B cell (primary cell): ENCODE measurements at regions not wholly inside any gene's neighbourhood (a gene's known extent, or its start where the extent isn't known, plus 50 kb on each side); places are given as distances from the start of the nearest gene placed in this dataset.

ENCODE experiments used
- EZH2 ChIP-seq: IDR thresholded peaks from 2 replicates; pipeline ENCODE4 v1.6.1; 2012; ENCODE audit warnings: borderline replicate concordance, low read depth, mild to moderate bottlenecking, moderate library complexity, low read length; ENCODE audit not compliant: insufficient read depth, poor library complexity, severe bottlenecking
- TF ChIP-seq, protein P1 (sequence below): fragments of 200-600 bp; IDR thresholded peaks from one replicate; pipeline ENCODE4 v1.8.0; 2022; ENCODE audit warnings: antibody characterized with exemption, mild to moderate bottlenecking

GRCh38 chr5:40391642-40392041 lies 288.1 kb upstream of the PTGER4 start:
- TF ChIP-seq, protein P1, sequence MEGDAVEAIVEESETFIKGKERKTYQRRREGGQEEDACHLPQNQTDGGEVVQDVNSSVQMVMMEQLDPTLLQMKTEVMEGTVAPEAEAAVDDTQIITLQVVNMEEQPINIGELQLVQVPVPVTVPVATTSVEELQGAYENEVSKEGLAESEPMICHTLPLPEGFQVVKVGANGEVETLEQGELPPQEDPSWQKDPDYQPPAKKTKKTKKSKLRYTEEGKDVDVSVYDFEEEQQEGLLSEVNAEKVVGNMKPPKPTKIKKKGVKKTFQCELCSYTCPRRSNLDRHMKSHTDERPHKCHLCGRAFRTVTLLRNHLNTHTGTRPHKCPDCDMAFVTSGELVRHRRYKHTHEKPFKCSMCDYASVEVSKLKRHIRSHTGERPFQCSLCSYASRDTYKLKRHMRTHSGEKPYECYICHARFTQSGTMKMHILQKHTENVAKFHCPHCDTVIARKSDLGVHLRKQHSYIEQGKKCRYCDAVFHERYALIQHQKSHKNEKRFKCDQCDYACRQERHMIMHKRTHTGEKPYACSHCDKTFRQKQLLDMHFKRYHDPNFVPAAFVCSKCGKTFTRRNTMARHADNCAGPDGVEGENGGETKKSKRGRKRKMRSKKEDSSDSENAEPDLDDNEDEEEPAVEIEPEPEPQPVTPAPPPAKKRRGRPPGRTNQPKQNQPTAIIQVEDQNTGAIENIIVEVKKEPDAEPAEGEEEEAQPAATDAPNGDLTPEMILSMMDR = no peak
- TF ChIP-seq EZH2 = no peak
